GM18909 (cell line): ENCODE measurements at regions not wholly inside any gene's neighbourhood (a gene's known extent, or its start where the extent isn't known, plus 50 kb on each side); places are given as distances from the start of the nearest gene placed in this dataset.

Source experiments
- ATAC-seq: cut with Tn5 transposase; IDR thresholded peaks from one replicate; pipeline ENCODE4 v1.9.1; 2021; ENCODE audit warnings: mild to moderate bottlenecking; ENCODE audit not compliant: unreplicated experiment, poor library complexity

DNA sequence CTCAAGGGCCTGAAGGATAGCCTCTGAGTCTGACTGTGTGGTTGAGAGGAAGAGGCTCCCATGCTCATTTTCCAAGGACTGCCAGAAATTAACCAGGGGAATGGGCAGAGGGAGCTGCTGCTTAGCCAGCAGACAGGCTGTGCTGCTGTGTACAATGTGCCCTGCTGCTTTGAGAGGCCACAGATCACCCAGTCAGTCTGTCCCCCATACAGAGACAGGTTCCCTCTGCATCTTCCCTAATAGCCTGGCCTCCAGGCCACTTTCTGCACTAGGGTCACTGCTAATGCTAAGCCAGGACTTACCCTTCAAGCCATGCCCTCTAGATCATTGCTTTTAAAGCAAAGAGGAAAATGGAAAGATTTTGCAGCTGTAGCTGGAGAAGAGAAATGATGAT is 341.1 kb downstream of the CYRIA start:
- no peak for ATAC-seq

DNA sequence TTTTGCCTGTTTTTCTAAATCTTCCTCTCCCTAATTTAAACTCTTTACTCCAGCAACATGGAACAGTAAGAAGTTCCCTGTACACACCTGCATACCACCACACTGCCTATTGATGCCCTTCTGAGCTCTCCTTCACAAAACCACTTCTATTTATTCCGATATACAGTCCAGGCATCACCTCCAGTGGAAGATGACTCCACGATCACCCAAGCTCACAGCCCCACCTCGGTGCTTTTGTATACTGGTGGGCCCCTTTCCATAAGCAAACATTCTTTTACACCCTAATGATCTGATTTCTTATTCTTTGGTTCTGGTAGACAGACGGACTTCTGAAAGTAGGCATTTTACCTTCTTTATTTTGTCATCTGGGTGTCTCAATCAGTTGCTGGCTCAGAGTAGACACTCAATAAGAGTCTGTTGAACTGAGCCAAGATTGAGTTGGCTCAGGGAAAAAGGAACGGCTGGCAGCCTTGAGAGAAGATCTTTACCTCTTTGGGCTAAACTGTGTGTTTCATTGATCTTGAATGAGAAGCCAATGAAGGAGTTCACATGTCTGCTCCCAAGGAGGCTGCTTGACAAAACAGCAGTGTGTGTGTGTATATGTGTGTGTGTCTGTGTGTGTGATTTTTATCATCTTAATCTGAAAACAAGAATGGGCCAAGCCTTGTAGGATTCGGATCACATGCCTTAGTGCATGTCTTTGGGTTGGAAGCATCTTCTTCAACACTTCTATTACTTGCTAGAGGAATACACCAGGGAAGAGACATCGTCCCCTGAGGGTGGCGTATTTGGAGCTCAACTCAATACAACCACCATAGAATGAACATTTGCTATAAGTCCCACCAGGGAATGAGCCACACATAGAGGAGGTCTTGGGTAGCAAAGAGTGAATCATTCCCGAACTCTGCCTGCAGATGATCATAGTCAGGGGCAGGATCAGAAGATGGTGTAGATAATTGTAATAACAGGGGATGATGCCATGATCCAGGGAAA is 341.8 kb downstream of the CYRIA start:
- ATAC-seq: no peak

DNA sequence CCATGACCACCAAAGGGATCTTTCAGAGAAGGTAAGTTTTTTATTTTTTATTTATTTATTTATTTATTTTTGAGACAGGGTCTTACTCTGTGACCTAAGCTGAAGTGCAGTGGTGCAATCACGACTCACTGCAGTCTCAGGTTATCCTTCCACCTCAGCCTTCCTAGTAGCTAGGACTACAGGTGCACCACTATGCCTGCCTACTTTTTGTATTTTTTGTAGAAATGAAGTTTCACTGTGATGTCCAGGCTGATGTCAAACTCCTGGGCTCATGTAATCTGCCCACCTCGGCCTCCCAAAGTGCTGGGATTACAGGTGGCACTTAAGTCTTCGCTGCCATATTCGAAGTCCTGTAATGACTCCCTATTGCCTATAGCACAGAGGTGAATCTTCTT is 342.5 kb downstream of the CYRIA start:
- ATAC-seq: no peak

DNA sequence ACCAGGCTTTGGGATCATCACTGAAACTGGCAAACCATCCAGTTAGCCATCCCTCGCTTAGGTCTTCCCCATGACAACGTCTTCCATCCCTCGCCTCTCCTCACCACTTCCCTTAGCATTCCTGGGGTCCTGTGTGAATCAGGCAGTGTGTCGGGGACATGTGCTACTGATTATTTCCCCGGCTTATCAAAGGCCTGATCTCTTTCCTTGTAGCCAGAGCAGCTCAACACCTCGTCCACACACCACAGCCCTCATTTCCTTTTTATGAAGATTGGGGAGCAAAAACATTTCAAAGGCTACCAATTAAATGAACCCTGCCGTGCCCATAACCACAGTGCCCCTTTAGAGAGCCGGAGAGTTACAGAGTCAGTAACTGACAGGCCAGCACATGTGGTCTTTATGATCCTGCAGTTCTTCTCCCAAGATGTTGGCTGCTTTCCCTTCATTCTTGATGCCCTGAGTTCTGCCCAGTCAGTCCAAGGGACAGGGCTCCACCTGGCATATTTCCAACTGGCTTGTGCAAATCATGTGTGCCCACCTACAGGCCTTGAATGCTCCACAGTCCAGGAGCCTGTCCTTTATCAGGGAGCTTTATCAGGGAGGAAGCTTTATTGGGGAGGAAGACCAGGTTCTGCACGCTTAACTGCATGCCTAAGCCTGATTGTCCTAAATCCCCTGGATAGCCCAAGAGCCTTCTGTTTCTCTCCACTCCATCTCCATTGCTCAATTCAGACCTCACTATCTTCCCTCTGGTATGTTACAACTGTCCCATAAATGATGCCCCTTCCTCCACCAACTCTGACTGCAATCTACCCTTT is 343.1 kb downstream of the CYRIA start:
- ATAC-seq: no peak

DNA sequence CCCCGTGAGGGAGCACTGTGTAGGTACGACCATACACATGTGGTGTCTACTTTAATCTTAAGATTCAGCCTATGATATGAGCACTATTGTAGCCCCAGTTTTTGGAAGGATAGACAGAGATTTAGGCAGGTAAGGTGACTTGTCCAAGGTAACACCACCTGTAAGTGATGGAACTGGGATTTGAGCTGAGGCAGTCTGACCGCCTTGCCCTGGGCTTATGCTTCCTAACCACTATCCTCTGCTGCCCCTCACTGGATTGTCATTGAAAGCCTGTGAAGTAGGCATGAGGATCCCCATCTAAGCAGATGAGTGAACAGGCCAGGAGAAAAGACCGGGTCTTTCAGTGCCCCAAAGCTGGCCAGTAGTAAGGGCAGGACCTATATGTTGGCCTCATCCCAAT is 343.8 kb downstream of the CYRIA start:
- ATAC-seq: no peak

DNA sequence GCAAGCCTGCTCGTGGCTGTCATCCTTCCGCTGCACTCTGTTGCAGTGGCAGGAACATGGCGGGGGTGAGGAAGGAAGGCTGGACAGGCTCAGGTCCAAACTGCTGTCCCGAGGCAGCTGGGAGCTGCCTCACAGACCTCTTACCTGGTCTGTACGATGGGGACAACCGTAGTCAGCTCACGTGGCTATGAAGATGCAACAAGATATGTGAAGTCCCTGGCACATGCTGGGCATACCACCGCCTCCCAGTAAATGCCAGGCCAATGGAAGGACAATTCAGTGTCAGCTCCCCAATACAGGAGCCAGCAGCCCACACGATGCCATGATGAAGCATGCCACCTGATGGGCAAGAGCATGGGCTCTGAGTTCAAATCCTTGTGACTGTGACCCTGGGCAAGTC is 344.4 kb downstream of the CYRIA start:
- ATAC-seq: no peak

DNA sequence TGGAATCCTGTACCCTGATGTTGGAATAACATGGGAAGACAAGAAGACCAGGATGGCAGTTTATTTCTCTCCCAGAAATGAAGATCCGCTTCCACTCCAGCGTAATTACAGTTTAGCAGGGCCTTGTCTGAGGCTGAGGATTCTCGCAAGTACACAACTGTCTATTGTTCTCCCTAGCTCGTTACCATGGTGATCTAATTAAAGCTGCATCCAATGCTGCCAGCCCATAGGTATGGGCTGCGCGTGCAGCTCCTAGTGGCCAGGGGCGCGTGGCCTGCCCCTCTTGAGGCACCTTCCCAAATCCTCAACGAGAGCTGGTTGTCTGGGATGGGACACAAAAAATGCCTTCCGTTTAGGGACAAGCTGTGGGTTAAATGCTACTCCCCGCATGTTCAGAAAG is 344.9 kb downstream of the CYRIA start:
- ATAC-seq: no peak

DNA sequence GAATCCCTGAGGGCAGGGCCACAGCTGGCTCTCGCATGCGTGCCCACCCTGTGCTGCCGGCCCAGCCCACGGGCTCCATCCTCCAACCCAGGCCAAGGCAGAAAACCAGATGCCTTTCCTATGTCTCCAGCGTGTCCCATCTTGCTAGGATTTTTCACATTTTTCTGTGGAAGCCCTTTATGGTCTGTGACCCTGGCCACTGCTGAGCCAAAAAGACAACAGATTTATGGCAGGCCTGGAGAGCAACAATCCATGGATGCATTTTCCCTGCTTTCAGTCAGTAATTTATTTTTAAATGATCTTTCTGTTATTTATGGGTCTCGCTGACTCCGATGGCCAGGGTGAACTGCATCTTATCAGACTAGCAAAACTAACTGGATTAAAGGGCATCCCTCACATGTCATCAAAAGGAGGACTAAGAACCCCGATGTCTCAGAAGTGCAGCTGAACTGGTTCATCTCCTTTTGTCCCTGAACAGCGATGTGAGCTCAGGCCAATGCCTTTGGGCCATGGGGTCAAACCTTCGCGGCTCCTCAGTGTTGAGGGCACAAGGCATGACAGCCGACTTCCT is 346.0 kb downstream of the CYRIA start:
- no peak for ATAC-seq

DNA sequence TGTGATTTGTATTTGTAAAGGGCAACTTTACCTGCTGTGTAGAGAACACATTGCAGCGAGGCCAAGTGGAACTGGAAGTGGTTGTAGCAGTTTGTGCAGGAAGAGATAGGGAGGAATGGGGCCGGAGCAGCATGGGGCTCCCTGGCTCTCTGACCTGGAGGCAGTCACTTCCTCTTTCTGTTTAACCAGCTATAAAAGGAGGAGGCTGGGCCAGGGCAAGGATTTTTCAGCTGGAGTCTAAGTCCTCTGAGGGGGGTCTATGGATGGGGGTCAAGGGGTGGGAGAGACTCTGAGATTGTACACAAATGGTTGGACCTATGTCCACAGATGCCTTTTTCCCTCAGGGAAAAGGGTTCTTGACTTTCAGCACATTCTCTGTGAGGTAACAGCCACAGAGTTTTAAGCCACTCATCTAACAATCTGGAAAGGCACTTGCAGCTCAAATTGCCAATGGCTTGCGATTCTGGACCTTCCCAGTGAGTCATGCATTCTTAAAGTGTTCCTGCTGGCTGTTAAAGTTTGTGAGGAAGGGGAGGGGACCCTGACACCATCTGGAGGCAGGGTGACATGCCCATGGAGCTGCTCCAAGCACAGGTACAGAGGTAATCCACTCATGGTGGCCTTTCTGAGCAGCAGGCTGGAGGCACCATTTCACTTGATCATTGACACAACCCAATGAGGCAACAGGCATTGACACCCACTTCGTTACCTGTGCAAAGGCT is 347.0 kb downstream of the CYRIA start:
- ATAC-seq: no peak

DNA sequence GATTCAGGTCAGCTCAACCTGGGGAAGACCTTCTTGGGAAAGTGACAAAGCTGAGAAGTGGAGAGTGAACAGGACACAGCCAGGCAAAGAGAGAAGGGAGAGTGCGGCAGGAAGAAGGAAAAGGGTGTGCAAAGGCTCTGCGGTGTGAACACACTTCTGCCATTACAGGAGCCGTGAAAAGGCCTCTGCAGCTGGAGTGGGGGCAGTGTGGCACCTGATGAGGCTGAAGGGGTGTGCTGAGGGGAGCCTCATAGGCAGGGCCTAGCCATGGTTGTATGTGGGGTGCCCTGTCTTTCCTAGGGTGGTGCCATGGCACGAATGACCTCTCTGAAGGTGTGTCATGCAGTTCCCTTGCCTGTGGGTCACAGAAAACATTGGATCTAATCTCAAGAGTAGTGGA is 347.6 kb downstream of the CYRIA start:
- no peak for ATAC-seq

DNA sequence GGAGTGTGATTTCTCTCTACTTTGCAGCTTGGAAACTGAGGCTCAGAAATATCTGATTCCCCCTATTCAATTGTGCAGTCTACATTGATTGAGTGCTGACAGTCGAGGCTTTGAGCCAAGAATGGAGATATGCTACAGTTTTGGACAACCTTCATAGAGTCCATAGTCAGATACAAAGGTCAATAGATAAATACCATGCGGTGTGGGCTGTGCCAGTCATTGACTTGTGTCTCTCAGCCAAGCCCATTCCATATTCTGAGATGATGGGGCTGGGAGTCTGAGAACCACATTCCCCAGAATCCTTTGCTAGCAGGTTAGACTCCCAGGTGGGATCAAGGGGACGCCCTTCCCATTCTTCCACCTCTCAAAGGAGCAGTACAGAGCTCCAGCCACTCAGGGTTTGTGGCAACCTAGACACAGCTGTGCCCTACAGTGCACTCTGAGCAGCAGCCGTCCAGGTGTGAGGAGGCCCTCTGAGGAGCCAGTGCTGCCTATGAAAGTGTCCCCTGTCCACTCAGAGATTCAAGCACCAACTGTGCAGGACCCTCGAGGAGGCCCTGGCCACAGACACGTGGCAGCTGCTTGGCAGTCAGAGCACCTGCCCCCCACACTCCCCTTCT is 348.3 kb downstream of the CYRIA start:
- ATAC-seq: no peak

DNA sequence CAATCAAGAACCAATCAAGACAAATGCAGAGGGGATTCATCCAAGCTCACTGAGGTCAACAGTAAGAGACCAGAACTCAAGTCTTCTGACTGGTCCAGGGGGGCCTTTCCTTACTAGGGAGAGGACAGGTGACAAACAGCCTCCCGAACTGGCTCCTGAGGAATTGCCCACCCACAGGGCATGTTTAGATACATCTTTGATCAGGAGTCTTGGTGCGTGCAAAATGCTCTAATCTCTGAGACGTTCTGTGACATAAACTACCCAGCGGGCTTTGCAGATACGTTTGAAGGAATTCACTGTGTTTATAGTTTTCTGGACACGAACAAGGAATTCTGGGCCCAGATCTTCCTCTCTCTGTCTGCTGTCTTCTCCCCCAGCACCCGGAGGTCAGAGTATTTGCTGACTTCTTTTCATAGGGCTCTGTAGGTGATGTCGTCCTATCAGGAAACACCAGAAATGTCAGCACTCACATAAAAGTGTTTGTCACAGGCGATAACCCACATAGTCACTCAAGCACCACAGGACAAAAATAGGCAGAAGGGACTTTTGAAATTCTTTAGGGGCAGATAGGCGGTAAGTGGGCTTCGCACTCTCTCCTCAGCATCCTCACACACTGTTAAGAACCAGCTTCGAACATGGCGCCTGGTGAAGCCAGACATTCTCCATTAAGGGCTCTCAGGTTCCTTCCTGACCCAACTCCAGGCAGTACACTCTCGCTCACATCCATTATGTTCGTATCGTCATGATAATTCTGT is 349.0 kb downstream of the CYRIA start:
- ATAC-seq: no peak

DNA sequence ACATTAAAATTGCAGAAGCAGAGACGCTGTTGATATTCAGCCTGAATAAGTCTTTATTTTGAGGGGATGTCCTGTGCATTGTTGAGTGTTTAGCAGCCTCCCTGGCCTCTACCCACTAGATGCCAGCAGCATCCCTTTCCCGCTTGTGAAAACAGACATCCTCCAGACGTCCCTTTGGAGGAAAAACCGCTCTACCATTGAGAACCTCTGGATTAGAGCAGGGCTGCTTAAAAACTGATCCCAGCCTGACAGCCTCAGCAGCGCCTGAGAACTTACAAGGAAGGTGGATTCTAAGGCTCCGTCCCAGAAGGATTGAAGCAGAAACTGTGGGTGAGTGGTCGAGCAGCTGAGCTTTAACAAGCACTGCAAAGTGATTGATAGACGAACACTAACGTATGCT is 349.7 kb downstream of the CYRIA start:
- ATAC-seq: no peak

DNA sequence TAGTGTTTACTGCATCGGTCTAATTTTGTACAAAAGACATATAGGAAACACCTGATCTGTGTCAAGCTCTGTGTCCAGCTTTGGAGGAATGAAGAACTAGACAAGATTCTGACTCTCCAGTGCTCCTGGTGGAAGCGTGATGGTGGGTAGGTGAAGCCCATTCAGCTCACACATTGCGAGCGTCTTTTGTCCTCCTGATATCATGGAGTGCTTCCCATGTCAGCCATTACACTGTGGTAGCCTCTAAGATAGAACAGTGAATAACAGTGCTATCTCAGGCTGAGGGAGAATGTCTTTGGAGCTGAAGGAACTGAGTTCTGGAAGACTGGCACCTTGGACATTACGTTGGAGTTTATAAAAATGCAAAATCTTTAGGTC is 350.2 kb downstream of the CYRIA start:
- no peak for ATAC-seq

DNA sequence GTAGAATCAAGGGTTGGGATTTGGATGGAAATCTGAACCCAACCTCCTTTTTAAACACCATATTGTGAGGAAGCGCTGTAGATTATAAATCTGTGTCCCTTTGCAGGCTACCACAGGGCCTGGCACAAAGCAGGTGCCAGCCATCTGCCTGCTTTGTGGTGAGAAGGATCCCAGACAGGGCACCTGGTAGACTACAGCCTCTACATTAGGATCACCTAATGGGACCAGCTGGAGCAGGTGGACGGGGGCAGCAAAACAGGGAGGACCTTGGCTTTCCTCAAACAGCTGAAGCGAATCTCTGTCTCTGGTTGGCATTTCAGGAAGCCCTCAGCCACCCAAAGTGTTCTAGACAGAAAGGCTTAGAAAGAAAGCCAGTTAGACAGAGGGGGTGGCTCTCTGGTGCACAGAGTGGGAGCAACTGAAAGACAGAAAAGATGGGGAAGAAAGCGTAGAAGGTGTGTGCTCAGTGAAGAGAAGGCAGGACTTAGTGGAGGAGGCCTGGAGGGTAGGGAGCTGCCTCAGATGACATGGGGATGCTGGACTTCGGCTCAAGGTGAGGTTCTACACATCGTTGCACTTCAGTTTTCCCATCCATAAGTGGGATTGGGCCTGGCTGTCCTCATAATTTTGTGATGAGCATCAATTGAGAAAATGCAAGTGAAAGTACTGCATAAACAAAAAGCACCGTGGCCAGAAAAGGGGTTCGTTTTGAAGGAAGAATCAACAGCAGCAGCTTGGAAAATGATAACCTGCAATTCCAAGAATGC is 350.8 kb downstream of the CYRIA start:
- no peak for ATAC-seq

DNA sequence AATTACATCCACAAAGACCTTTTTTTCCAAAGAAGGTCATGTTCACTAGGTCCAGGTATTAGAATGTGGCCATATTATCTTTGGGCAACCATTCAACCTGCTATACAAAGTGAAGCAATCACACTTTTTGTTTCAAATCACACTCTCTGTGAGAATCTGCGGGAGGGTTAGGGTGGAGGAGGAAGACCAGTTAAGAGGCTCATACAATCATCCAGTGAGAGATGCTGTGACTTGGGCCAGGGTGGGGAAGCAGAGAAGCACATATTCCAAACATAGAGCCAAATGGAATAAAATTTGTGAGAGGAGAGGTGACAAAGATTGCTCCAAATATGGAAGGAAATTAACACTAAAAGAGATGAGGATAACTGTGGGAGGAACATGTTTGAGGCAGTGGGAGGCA is 351.6 kb downstream of the CYRIA start:
- ATAC-seq: no peak

DNA sequence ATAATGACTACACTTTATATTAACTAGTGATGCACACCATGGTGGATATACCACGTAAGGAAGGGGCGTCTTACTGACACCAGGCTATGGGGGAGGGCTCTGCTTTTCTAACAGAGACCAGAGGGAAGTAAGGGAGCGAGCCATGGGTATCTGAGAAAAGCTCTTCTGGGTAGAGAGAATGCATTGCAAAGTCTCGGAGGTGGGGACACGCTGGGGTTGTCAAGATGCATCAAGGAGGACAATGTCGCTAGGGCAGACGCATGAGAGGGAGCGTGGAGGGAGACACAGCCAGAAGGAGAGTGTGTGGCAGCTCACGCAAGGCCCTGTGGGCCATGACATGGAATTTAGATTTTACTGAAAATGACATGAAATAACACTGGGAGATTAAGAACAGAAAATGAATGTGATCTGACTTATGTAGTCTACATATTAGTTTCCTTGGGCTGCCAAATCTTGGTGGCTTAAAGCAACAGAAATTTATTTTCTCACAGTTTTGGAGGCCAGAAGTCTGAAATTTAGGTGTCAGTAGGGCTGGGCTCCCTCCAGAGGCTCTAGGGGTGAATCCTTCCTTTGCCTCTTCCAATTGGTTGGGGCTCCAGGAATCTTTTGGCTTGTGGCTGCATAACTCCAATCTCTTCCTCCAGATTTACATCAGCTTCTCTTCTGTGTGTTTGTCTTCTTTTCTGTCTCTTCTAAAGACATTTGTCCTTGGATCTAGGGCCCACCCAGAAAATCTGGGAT is 352.2 kb downstream of the CYRIA start:
- ATAC-seq: no peak

DNA sequence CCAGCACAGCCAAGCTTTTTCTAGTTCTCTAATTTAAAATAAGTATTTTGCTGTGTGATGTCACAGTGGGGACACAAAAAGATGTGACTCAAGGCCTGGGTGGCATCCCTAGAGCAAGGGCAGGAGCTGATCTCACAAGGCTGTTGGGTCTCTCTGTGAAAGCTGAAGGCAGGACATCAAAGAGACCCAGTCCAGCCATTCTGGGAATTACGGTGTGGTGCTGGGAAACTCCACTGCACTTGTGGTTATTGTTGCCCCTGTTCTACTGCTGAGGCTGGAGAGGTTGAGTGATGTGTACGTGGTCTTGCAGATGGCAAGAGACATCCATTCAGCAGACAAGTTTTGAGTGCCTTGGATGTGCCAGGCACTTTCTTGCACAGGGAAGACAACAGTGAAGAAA is 352.9 kb downstream of the CYRIA start:
- no peak for ATAC-seq
